ENCODE measurements at regions not wholly inside any gene's neighbourhood (a gene's known extent, or its start where the extent isn't known, plus 50 kb on each side); places are given as distances from the start of the nearest gene placed in this dataset.

DNA sequence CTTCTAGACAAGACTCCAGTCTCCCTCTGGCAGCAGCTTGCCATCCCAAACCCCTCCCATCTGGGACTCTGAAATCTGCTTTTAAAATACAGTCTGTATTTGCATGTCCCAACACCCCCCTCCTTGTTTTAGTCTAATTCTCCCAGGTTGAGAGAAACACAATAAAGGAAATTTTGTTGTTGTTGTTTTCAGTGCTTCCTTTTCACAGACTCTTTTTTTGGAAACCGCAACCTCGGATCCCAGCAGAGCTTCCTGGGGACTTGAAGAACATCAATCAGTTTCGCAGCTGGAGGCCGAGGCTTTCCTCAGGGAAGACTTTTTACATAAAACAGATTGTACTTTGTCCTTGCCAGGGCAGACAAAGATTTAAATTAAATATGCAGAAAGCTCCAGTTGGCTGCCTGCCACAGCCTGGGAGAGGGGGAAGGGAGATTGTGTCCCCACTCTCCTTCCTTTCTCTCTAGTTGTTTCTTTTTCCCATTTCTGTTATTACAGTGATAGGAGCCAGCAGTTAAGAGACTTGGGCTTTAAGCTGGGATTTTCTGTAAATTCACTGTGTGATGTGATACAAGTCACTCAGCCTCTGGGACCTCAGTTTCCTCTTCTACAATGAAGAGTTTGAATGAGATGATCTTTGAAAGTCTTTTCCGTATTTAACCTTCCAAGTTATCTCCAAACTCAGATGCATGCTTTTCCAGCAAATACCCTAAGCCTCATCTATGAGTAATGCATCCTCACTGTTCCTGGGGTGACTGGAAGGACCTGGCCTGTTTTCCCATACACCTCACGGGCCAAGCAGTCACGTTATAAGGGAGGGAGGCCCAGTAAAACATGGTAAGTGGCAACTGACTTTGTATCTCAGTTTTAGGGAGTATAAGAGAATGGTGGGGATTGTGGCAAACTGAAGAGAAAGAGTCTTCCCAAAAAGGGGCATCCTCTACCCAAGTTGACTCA lies 192.3 kb downstream of the REEP3 start:
- DNase-seq: no peak
- Histone ChIP-seq H3K4me3 (no peak overlapping the region), H3K4me1 (peaks cover 21 to 42% (median 34%) of the 10 kb centered on the region in 3 donors), H3K27me3 (no peaks in the 10 kb centered on the region), H3K27ac (peak overlapping the region; percentile 74 to 91 (median 86)), H3K9me3 (no peaks in the 10 kb centered on the region), H3K36me3 (no peaks in the 10 kb centered on the region)
- 16 to 22% methylated on average over 5 to 7 of the region's 7 CpGs for WGBS, 2 donors
- intact Hi-C loops (cut with DNase I): loop anchor here (5.0 kb wide), 1 partner anchor 81 kb away; no protein-coding TSS in a partner anchor
- TF ChIP-seq POLR2A (IDR thresholded peaks at IDR 0.05): no peak
- TF ChIP-seq, protein P1, sequence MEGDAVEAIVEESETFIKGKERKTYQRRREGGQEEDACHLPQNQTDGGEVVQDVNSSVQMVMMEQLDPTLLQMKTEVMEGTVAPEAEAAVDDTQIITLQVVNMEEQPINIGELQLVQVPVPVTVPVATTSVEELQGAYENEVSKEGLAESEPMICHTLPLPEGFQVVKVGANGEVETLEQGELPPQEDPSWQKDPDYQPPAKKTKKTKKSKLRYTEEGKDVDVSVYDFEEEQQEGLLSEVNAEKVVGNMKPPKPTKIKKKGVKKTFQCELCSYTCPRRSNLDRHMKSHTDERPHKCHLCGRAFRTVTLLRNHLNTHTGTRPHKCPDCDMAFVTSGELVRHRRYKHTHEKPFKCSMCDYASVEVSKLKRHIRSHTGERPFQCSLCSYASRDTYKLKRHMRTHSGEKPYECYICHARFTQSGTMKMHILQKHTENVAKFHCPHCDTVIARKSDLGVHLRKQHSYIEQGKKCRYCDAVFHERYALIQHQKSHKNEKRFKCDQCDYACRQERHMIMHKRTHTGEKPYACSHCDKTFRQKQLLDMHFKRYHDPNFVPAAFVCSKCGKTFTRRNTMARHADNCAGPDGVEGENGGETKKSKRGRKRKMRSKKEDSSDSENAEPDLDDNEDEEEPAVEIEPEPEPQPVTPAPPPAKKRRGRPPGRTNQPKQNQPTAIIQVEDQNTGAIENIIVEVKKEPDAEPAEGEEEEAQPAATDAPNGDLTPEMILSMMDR (IDR thresholded peaks at IDR 0.05): no peak

DNA sequence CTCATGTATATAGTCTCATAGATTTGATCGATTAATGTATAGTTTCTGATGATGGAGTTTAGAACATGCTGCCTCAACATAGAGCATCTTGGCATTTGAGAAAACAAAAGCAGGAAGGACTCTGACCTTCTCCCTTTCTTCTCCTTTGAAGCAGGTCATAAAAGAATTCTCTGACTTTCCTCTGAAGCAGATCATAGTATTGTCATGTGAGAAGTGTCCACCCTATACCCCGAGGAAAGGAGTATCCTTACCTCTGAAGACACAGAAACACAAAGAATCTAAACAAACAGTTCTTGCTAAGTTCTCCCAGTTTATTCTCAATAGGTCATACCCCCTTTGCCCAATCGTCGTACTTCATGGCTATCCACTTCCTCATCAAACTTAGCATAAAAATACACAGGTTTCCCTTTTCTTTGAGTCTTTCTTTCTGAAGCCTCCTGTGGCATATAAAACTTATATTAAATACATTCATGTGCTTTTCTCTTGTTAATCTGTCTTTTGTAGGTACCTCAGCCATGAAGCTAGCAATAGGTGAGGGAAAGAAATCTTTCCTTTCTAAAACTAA lies 194.9 kb downstream of the REEP3 start:
- intact Hi-C loops (cut with DNase I): no loop called here
- WGBS, 2 donors: 73 to 77% methylated on average over 4 of the region's 4 CpGs
- no peak for DNase-seq
- Histone ChIP-seq H3K36me3 (no peaks in the 10 kb centered on the region), H3K27me3 (no peaks in the 10 kb centered on the region), H3K4me1 (peaks cover 21 to 43% (median 28%) of the 10 kb centered on the region in 3 donors), H3K27ac (no peak overlapping the region), H3K4me3 (no peak overlapping the region), H3K9me3 (no peaks in the 10 kb centered on the region)
- TF ChIP-seq, protein P1 (IDR thresholded peaks at IDR 0.05): no peak
- no peak for TF ChIP-seq POLR2A (IDR thresholded peaks at IDR 0.05)

DNA sequence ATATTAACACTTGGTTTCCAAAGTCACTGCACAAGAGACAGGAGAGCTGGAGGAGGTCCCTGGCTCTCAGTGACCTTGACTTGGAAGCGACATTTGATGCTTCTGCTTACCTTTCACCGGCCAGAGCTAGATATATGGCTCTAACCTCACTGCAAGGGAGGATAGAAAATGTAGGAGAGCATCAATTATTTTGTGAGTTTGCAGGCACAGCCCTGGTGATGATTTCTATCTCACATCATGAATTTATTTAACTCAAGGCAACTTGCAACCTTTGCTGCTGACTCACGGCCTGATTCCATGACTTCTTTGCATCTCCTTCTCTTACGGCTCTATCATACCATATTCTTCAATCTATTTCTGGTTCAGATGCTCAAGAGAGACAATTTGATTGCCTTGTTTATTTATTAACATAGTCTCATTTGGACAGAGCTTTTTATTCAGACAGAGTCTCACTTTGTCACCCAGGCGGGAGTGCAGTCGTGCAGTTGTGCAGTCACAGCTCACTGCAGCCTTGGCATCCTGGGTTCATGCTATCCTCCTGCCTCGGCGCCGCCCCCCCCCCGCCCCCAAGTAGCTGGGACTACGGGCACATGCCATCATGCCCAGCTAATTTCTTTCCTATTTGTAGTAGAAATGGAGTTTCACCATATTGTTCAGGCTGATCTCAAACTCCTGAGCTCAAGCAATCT lies 196.0 kb downstream of the REEP3 start:
- no peak for DNase-seq
- no peaks in the 10 kb centered on the region for H3K27me3 ChIP-seq
- 73 to 88% methylated on average over 6 to 11 of the region's 11 CpGs for WGBS, 2 donors
- intact Hi-C loops (cut with DNase I): no loop called here
- no peak overlapping the region for H3K4me3 ChIP-seq
- H3K4me1 ChIP-seq: peaks cover 14 to 35% (median 17%) of the 10 kb centered on the region in 3 donors
- no peak for TF ChIP-seq POLR2A (IDR thresholded peaks at IDR 0.05)
- TF ChIP-seq, protein P1 (IDR thresholded peaks at IDR 0.05): no peak
- no peaks in the 10 kb centered on the region for H3K9me3 ChIP-seq
- no peaks in the 10 kb centered on the region for H3K36me3 ChIP-seq
- H3K27ac ChIP-seq: no peak overlapping the region

- Histone ChIP-seq H3K27ac (no peak overlapping the region), H3K4me3 (no peak overlapping the region), H3K9me3 (no peaks in the 10 kb centered on the region), H3K27me3 (no peaks in the 10 kb centered on the region), H3K36me3 (no peaks in the 10 kb centered on the region), H3K4me1 (peaks cover 8 to 35% (median 9%) of the 10 kb centered on the region in 3 donors)
- 73 to 83% methylated on average over 2 to 3 of the region's 4 CpGs for WGBS, 2 donors
- no peak for DNase-seq
- TF ChIP-seq, protein P1 (IDR thresholded peaks at IDR 0.05): no peak
- TF ChIP-seq POLR2A (IDR thresholded peaks at IDR 0.05): no peak
- intact Hi-C loops (cut with DNase I): no loop called here
Measured at GRCh38 chr10:63718006-63718405, 196.8 kb downstream of the REEP3 start.

Data from esophagus squamous epithelium (tissue), 5 donors.